ENCODE measurements at regions not wholly inside any gene's neighbourhood (a gene's known extent, or its start where the extent isn't known, plus 50 kb on each side); places are given as distances from the start of the nearest gene placed in this dataset.

GRCh38 chr3:88467191-88467590 lies 317.4 kb downstream of the C3orf38 start:
- Histone ChIP-seq H3F3A (ENCODE audit: insufficient read depth, low read length) (no peaks in the 10 kb centered on the region), H3K27me3 (replicated peaks; ENCODE audit: insufficient read depth, low read length) (no peaks in the 10 kb centered on the region), H3K79me2 (ENCODE audit: low read length) (no peaks in the 10 kb centered on the region), H3K36me3 (replicated peaks; ENCODE audit: insufficient read depth, low read length) (no peaks in the 10 kb centered on the region), H3K27ac (ENCODE audit: low read length) (no peak overlapping the region), H3K4me1 (ENCODE audit: low read length) (no peaks in the 10 kb centered on the region), H3K4me3 (ENCODE audit: low read length) (no peak overlapping the region), H3K9me3 (replicated peaks; ENCODE audit: insufficient read depth, low read length) (no peaks in the 10 kb centered on the region), H2AFZ (ENCODE audit: low read length) (no peak overlapping the region), H4K20me1 (ENCODE audit: insufficient read depth, low read length) (no peaks in the 10 kb centered on the region), H3K4me2 (ENCODE audit: low read depth, low read length) (no peak overlapping the region), H3K9ac (ENCODE audit: low read length) (no peak overlapping the region), H3K9me2 (replicated peaks; ENCODE audit: insufficient read depth, low read length) (no peaks in the 10 kb centered on the region)
- no peak for DNase-seq
- TF ChIP-seq EZH2phosphoT487 (IDR thresholded peaks at IDR 0.05; ENCODE audit: low read length) (no peak), EZH2 (optimal IDR thresholded peaks at IDR 0.05; ENCODE audit: low read depth, low read length) (no peak), CTCF (IDR thresholded peaks at IDR 0.05; ENCODE audit: low read length) (no peak)

- H3K4me2 ChIP-seq (ENCODE audit: low read depth, low read length): no peak overlapping the region
- no peak overlapping the region for H2AFZ ChIP-seq (ENCODE audit: low read length)
- H3K27ac ChIP-seq (ENCODE audit: low read length): no peak overlapping the region
- no peaks in the 10 kb centered on the region for H3K79me2 ChIP-seq (ENCODE audit: low read length)
- TF ChIP-seq EZH2phosphoT487 (IDR thresholded peaks at IDR 0.05; ENCODE audit: low read length) (no peak), EZH2 (optimal IDR thresholded peaks at IDR 0.05; ENCODE audit: low read depth, low read length) (no peak), CTCF (IDR thresholded peaks at IDR 0.05; ENCODE audit: low read length) (no peak)
- H3K36me3 ChIP-seq (replicated peaks; ENCODE audit: insufficient read depth, low read length): no peaks in the 10 kb centered on the region
- no peak overlapping the region for H3K4me3 ChIP-seq (ENCODE audit: low read length)
- no peaks in the 10 kb centered on the region for H3F3A ChIP-seq (ENCODE audit: insufficient read depth, low read length)
- no peaks in the 10 kb centered on the region for H4K20me1 ChIP-seq (ENCODE audit: insufficient read depth, low read length)
- no peaks in the 10 kb centered on the region for H3K9me3 ChIP-seq (replicated peaks; ENCODE audit: insufficient read depth, low read length)
- no peaks in the 10 kb centered on the region for H3K9me2 ChIP-seq (replicated peaks; ENCODE audit: insufficient read depth, low read length)
- H3K9ac ChIP-seq (ENCODE audit: low read length): no peak overlapping the region
- no peaks in the 10 kb centered on the region for H3K4me1 ChIP-seq (ENCODE audit: low read length)
- DNase-seq: no peak
- no peaks in the 10 kb centered on the region for H3K27me3 ChIP-seq (replicated peaks; ENCODE audit: insufficient read depth, low read length)
Measured at GRCh38 chr3:88469216-88469615, 319.5 kb downstream of the C3orf38 start.

GRCh38 chr3:88478460-88478859 lies 328.7 kb downstream of the C3orf38 start:
- H3K4me1 ChIP-seq (ENCODE audit: low read length): no peaks in the 10 kb centered on the region
- DNase-seq: no peak
- no peaks in the 10 kb centered on the region for H3K9me2 ChIP-seq (replicated peaks; ENCODE audit: insufficient read depth, low read length)
- no peaks in the 10 kb centered on the region for H3K36me3 ChIP-seq (replicated peaks; ENCODE audit: insufficient read depth, low read length)
- no peaks in the 10 kb centered on the region for H3K9me3 ChIP-seq (replicated peaks; ENCODE audit: insufficient read depth, low read length)
- no peak overlapping the region for H3K4me3 ChIP-seq (ENCODE audit: low read length)
- H4K20me1 ChIP-seq (ENCODE audit: insufficient read depth, low read length): no peaks in the 10 kb centered on the region
- no peaks in the 10 kb centered on the region for H3K27me3 ChIP-seq (replicated peaks; ENCODE audit: insufficient read depth, low read length)
- H2AFZ ChIP-seq (ENCODE audit: low read length): no peak overlapping the region
- TF ChIP-seq EZH2phosphoT487 (IDR thresholded peaks at IDR 0.05; ENCODE audit: low read length) (no peak), EZH2 (optimal IDR thresholded peaks at IDR 0.05; ENCODE audit: low read depth, low read length) (no peak), CTCF (IDR thresholded peaks at IDR 0.05; ENCODE audit: low read length) (no peak)
- H3K27ac ChIP-seq (ENCODE audit: low read length): no peak overlapping the region
- no peaks in the 10 kb centered on the region for H3K79me2 ChIP-seq (ENCODE audit: low read length)
- no peaks in the 10 kb centered on the region for H3F3A ChIP-seq (ENCODE audit: insufficient read depth, low read length)
- H3K4me2 ChIP-seq (ENCODE audit: low read depth, low read length): no peak overlapping the region
- no peak overlapping the region for H3K9ac ChIP-seq (ENCODE audit: low read length)

Data from MM.1S (cell line).